ENCODE measurements at regions not wholly inside any gene's neighbourhood (a gene's known extent, or its start where the extent isn't known, plus 50 kb on each side); places are given as distances from the start of the nearest gene placed in this dataset.

DNA sequence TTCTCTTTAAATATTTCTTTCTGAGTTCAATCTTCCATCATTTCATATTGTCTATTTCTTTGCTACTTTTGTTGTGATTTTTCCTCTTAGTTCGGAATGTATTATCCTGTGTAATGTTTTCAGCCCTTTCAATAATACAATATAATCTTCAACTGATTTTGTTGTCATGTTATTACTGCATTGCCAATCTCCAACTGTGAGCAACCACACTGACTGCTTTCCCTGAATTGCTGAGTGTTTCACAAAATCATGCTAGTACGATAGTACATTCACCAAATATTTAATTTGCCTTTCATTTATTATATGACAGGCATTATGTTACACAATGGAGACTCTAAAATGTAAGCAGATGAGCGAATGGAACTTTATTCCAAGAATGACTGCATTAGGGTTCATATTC lies 744.3 kb upstream of the ATXN8OS start:
- DNase-seq (ENCODE audit: extremely low read depth in 1 of 4, low spot score in 3 of 4) (no peak), FAIRE-seq (no peak), ATAC-seq (no peak)
- ChIA-PET CTCF (ENCODE audit: low intra/inter-chr PET ratio) (no interaction called here), POLR2A (no interaction called here)
- no peak for TF ChIP-seq CHD4 (IDR thresholded peaks at IDR 0.05; ENCODE audit: insufficient read depth, insufficient replicate concordance, low read depth, low read length, poor library complexity, severe bottlenecking)
- no peak for TF ChIP-seq E4F1 (CRISPR knock-in tag; IDR thresholded peaks at IDR 0.05; ENCODE audit: borderline replicate concordance)
- no peak for TF ChIP-seq PHB (CRISPR knock-in tag; IDR thresholded peaks at IDR 0.05)
- no peak for TF ChIP-seq DNMT1 (IDR thresholded peaks at IDR 0.05)
- TF ChIP-seq ZNF140 (CRISPR knock-in tag; IDR thresholded peaks at IDR 0.05): no peak
- TF ChIP-seq MTA3 (IDR thresholded peaks at IDR 0.05; ENCODE audit: borderline replicate concordance): no peak
- TF ChIP-seq DPF2 (IDR thresholded peaks at IDR 0.05): no peak
- TF ChIP-seq XRCC3 (IDR thresholded peaks at IDR 0.05): no peak
- no peak for TF ChIP-seq ZNF408 (CRISPR knock-in tag; IDR thresholded peaks at IDR 0.05; ENCODE audit: low read depth)
- TF ChIP-seq SAFB2 (IDR thresholded peaks at IDR 0.05; ENCODE audit: borderline replicate concordance, low read depth, low read length, severe bottlenecking): no peak
- TF ChIP-seq, protein P1, sequence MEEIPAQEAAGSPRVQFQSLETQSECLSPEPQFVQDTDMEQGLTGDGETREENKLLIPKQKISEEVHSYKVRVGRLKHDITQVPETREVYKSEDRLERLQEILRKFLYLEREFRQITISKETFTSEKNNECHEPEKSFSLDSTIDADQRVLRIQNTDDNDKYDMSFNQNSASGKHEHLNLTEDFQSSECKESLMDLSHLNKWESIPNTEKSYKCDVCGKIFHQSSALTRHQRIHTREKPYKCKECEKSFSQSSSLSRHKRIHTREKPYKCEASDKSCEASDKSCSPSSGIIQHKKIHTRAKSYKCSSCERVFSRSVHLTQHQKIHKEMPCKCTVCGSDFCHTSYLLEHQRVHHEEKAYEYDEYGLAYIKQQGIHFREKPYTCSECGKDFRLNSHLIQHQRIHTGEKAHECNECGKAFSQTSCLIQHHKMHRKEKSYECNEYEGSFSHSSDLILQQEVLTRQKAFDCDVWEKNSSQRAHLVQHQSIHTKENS (CRISPR knock-in tag; IDR thresholded peaks at IDR 0.05): no peak
- no peak for TF ChIP-seq MCM2 (IDR thresholded peaks at IDR 0.05; ENCODE audit: low read depth)
- no peak for TF ChIP-seq MAFG (tag; conservative IDR thresholded peaks at IDR 0.05)
- no peak overlapping the region for H3K4me2 ChIP-seq (ENCODE audit: insufficient read depth, low read length)
- no peaks in the 10 kb centered on the region for H3K27me3 ChIP-seq (ENCODE audit: control insufficient read depth in 2 of 2, insufficient read depth in 2 of 2, low read length in 2 of 2)
- no peaks in the 10 kb centered on the region for H3K9me1 ChIP-seq (ENCODE audit: control insufficient read depth, insufficient read depth, low read length)
- H3K4me1 ChIP-seq (replicated peaks in 1 of 2; ENCODE audit: control insufficient read depth in 2 of 2, insufficient read depth in 2 of 2, low read length in 2 of 2): no peaks in the 10 kb centered on the region
- H3K9me3 ChIP-seq (replicated peaks; ENCODE audit: control insufficient read depth, insufficient read depth, low read depth, low read length): no peaks in the 10 kb centered on the region
- no peaks in the 10 kb centered on the region for H3K36me3 ChIP-seq (ENCODE audit: control insufficient read depth, insufficient read depth, low read length)
- no peak overlapping the region for H3K9ac ChIP-seq (ENCODE audit: insufficient read depth in 1 of 2, low read depth in 2 of 2, low read length in 2 of 2)
- H3K4me3 ChIP-seq: no peak overlapping the region
- WGBS (ENCODE audit: insufficient coverage, low coverage, missing lambda C conversion rate): 44% methylated on average over 3 of the region's 3 CpGs
- no peak overlapping the region for H3K27ac ChIP-seq (ENCODE audit: extremely low read depth, low read depth, low read length)
- in situ Hi-C loops (cut with MboI): no loop called here
- H3K79me2 ChIP-seq (ENCODE audit: control insufficient read depth, insufficient read depth, low read length): no peaks in the 10 kb centered on the region
- intact Hi-C loops (cut with micrococcal nuclease): no loop called here
- BruUV-seq (replicated peaks): no TSS peak
- no peak overlapping the region for H2AFZ ChIP-seq (ENCODE audit: low read depth, low read length)
- no peaks in the 10 kb centered on the region for H4K20me1 ChIP-seq (replicated peaks; ENCODE audit: control insufficient read depth, insufficient read depth, low read length)

Data from K562 (cell line).